ENCODE measurements at regions not wholly inside any gene's neighbourhood (a gene's known extent, or its start where the extent isn't known, plus 50 kb on each side); places are given as distances from the start of the nearest gene placed in this dataset.

DNA sequence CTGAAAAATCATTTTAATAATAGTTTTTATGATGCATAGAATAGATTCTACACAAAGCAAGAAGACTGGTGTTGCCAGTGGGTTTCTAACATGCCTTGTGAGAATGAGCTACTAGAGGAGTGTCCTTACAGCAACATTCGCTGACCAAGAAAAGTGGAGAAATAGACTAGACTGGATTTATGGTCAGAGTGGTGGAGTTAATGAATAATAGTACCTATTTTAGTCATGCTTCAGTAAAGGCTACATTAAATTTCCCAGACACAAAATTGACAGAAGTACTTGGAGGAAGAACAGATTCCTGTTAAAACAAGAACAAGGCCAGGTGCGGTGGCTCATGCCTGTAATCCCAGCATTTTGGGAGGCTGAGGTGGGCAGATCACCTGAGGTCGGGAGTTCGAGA lies 539.2 kb downstream of the ETS1 start:
- no peak overlapping the region for H3K27ac ChIP-seq
- no peaks in the 10 kb centered on the region for H3K9me3 ChIP-seq
- H3K27me3 ChIP-seq (ENCODE audit: low read depth): no peaks in the 10 kb centered on the region
- peaks cover 12% of the 10 kb centered on the region for H3K4me1 ChIP-seq
- intact Hi-C loops (cut with DNase I): no loop called here
- TF ChIP-seq, protein P1, sequence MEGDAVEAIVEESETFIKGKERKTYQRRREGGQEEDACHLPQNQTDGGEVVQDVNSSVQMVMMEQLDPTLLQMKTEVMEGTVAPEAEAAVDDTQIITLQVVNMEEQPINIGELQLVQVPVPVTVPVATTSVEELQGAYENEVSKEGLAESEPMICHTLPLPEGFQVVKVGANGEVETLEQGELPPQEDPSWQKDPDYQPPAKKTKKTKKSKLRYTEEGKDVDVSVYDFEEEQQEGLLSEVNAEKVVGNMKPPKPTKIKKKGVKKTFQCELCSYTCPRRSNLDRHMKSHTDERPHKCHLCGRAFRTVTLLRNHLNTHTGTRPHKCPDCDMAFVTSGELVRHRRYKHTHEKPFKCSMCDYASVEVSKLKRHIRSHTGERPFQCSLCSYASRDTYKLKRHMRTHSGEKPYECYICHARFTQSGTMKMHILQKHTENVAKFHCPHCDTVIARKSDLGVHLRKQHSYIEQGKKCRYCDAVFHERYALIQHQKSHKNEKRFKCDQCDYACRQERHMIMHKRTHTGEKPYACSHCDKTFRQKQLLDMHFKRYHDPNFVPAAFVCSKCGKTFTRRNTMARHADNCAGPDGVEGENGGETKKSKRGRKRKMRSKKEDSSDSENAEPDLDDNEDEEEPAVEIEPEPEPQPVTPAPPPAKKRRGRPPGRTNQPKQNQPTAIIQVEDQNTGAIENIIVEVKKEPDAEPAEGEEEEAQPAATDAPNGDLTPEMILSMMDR (IDR thresholded peaks at IDR 0.05): no peak
- H3K36me3 ChIP-seq: no peaks in the 10 kb centered on the region
- DNase-seq (no peak), ATAC-seq (no peak)
- H3K4me3 ChIP-seq: no peak overlapping the region

DNA sequence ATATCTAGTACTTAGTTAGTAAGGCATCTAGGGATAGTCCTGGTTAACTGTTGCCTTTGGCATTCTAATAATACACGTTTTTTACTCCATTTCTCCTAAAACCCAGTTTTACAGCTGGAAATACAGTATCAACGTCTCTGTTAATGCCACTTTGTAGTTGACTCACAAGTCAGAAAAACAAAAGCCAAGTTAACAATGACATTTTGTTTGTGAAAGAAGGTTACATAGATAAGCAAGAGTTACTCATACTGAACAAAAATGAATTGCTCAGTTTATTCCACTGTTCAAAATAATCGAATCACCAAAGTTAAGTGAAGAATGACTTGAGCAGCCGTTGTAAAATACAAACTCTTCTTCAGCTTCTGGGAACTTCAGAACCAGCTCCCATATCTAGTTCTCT lies 540.3 kb downstream of the ETS1 start:
- no peaks in the 10 kb centered on the region for H3K9me3 ChIP-seq
- TF ChIP-seq, protein P1 (IDR thresholded peaks at IDR 0.05): no peak
- no peaks in the 10 kb centered on the region for H3K27me3 ChIP-seq (ENCODE audit: low read depth)
- DNase-seq (no peak), ATAC-seq (no peak)
- peaks cover 2% of the 10 kb centered on the region for H3K4me1 ChIP-seq
- no peaks in the 10 kb centered on the region for H3K36me3 ChIP-seq
- no peak overlapping the region for H3K27ac ChIP-seq
- H3K4me3 ChIP-seq: no peak overlapping the region
- intact Hi-C loops (cut with DNase I): no loop called here

DNA sequence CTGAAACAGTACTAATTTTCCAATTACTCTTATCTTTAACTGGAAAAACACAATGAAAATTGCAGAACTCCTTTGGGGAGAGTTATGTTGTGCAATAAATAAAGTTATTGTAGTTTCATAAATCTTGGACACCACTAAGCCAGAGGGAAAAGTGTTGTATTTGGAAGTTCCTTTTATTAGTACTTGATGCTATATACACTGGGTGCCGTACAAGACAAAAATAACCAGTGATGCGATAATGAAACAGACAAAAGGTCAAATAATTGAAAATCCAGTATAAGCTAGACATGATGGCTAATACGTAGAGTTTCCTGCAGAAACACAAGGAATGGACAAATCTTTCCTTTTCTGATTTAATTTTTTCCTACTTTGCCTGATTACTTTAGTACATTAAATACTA lies 541.1 kb downstream of the ETS1 start:
- H3K27ac ChIP-seq: no peak overlapping the region
- H3K9me3 ChIP-seq: no peaks in the 10 kb centered on the region
- no peak for ATAC-seq
- no peaks in the 10 kb centered on the region for H3K27me3 ChIP-seq (ENCODE audit: low read depth)
- no peaks in the 10 kb centered on the region for H3K4me1 ChIP-seq
- TF ChIP-seq, protein P1 (IDR thresholded peaks at IDR 0.05): no peak
- intact Hi-C loops (cut with DNase I): no loop called here
- H3K36me3 ChIP-seq: no peaks in the 10 kb centered on the region
- no peak overlapping the region for H3K4me3 ChIP-seq
- no peak for DNase-seq

DNA sequence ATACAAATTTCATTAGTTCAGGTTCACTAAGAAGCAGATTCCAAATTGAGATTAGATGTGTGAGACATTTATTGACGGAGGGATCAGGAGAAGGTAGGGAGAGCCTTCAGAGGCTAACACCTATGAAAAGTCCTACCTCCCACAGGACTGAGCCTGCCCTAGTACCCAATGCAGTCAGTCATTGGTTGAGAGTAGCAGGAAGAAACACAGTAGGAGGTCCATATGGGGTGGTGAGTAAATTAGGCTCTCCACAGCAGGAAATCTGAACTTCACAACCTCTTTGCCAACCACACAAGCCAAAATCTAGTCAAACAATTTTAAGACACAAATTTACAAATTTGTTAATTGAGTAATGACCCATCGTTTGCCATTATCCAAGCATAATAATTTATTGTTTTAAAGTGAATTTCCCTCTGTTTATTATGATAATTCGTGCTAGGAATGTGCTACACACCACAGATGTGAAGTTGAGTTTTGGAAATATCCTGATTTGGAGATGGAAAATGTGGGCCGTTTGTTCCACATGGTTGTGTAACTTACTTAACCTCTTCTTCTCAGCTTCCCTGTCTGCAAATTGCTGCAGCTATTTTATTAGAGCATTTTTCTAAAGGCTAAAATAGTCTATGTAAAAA lies 542.1 kb downstream of the ETS1 start:
- intact Hi-C loops (cut with DNase I): no loop called here
- no peaks in the 10 kb centered on the region for H3K36me3 ChIP-seq
- H3K27me3 ChIP-seq (ENCODE audit: low read depth): no peaks in the 10 kb centered on the region
- H3K4me3 ChIP-seq: no peak overlapping the region
- DNase-seq (no peak), ATAC-seq (no peak)
- TF ChIP-seq, protein P1 (IDR thresholded peaks at IDR 0.05): no peak
- H3K9me3 ChIP-seq: no peaks in the 10 kb centered on the region
- H3K27ac ChIP-seq: no peak overlapping the region
- H3K4me1 ChIP-seq: no peaks in the 10 kb centered on the region

DNA sequence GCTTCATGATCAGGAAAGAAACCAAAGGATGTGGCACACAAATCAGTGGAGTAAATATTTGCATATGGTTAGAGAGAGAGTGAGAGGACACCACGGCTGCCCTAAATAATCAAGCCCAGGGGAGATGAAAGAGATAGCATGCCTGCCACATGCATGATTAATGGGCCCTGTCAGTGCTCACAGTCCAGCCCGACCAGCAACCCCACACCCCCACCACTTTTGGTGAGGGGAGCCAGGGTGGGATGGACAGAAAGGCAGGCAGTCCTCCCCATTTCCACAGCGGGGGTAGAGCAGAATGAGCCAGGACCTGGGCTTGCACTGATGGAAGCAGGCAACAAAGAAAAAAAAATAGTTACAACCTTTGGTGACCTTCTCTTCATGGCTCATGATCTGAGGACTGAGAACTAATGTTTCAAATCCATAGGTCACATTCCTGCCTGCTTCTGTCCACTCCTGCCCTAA lies 545.0 kb downstream of the ETS1 start:
- no peaks in the 10 kb centered on the region for H3K36me3 ChIP-seq
- ATAC-seq (no peak), DNase-seq (no peak)
- intact Hi-C loops (cut with DNase I): no loop called here
- H3K9me3 ChIP-seq: no peaks in the 10 kb centered on the region
- H3K27ac ChIP-seq: no peak overlapping the region
- peaks cover 13% of the 10 kb centered on the region for H3K4me1 ChIP-seq
- TF ChIP-seq, protein P1 (IDR thresholded peaks at IDR 0.05): no peak
- H3K27me3 ChIP-seq (ENCODE audit: low read depth): no peaks in the 10 kb centered on the region
- H3K4me3 ChIP-seq: no peak overlapping the region

Data from lower lobe of right lung (tissue), 2 donors.